Astrocyte of the spinal cord (primary cell): ENCODE measurements at regions not wholly inside any gene's neighbourhood (a gene's known extent, or its start where the extent isn't known, plus 50 kb on each side); places are given as distances from the start of the nearest gene placed in this dataset.

Source experiments
- DNase-seq: peaks from one replicate; pipeline ENCODE4 v3.0.0; 2011; ENCODE audit warnings: low read depth, low spot score
- H3K4me3 ChIP-seq: 2 replicates; pipeline ENCODE4 v1.5.1; 2011; ENCODE audit warnings: low read depth, mild to moderate bottlenecking, low read length, moderate library complexity
- CTCF ChIP-seq: IDR thresholded peaks from 2 replicates; pipeline ENCODE4 v1.5.1; 2012; ENCODE audit warnings: low read depth, mild to moderate bottlenecking, low read length, inconsistent platforms
- in situ Hi-C: cut with HindIII; loops from 2 replicates; pipeline ENCODE4 v1.10.0; 2017; ENCODE audit warnings: low sequenced_read_pairs

DNA sequence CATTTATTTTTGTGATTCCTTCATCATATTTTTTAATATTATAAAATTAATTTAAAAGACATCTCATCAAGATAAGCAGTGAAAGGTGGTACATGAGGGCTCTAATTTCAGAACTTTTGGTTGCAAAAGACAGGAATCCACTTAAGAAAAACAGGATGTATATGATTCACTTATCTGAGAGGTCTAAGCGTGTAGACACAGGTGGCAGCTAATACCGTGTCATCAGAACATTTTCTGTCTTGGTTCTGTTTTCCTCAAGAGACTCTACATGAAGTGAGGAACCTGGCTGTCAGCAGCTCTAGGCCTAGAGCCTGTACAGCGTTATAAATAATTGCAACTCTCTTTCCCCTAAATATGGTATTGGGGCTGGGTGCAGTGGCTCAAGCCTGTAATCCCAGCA is 433.7 kb upstream of the NAALADL2 start:
- H3K4me3 ChIP-seq = no peak overlapping the region
- no peak for DNase-seq
- TF ChIP-seq CTCF = no peak
- in situ Hi-C loops = no loop called here

DNA sequence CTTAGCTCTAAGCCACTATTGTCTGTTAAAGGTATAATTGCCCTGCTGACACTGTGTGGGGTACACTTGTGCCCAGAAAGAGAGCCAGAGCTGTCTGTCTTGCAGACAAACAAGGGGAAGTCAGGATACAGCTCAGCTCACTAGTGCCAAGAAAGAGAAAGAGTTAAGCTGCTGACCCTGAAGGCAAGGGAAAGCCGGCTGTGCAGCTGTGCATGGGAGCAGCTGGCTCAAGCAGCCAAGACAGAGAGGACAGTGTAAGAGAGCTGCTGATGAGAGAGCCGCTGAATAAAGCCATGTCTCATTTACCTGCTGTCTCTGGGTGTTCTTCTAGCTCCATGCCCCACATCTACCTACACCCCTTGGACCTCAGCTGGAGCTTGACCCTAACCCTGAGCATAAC is 428.1 kb upstream of the NAALADL2 start:
- H3K4me3 ChIP-seq = no peak overlapping the region
- in situ Hi-C loops = no loop called here
- DNase-seq = no peak
- no peak for TF ChIP-seq CTCF

DNA sequence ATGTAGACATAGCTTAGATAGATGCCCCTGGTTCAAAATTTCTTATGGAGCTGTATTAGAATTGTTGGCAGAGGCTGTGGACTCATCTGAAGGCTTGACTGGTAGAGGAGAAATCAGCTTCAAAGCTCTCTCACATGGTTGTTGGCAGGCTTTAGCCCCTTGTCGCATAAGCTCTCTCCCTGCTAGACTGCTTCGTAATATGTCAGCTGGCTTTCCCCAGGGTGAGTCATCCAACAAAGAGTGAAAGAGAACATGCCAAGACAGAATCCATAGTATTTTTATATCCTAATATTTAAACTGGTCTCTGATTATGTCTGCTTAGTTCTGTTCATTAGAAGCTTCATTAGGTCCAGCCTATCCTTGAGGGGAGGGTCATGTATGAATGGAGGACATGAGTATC is 427.4 kb upstream of the NAALADL2 start:
- DNase-seq = peak; percentile 37
- in situ Hi-C loops = no loop called here
- no peak overlapping the region for H3K4me3 ChIP-seq
- no peak for TF ChIP-seq CTCF

- no peak overlapping the region for H3K4me3 ChIP-seq
- in situ Hi-C loops = no loop called here
- TF ChIP-seq CTCF = no peak
- no peak for DNase-seq
These were observed 422.8 kb upstream of the NAALADL2 start for GRCh38 chr3:174436367-174436766.

- no peak for TF ChIP-seq CTCF
- no peak overlapping the region for H3K4me3 ChIP-seq
- in situ Hi-C loops = no loop called here
- DNase-seq = peak; percentile 7
These were observed 420.5 kb upstream of the NAALADL2 start for GRCh38 chr3:174438501-174439145.

GRCh38 chr3:174439331-174440252 is 419.5 kb upstream of the NAALADL2 start:
- in situ Hi-C loops = no loop called here
- DNase-seq = peak; percentile 98
- no peak for TF ChIP-seq CTCF
- peak overlapping the region; percentile 69 for H3K4me3 ChIP-seq
